Activated T-cell treated with anti-CD3 and anti-CD28 coated beads, Interleukin-2, amount 50 U/mL, for 72 hours (primary cell): ENCODE measurements at regions not wholly inside any gene's neighbourhood (a gene's known extent, or its start where the extent isn't known, plus 50 kb on each side); places are given as distances from the start of the nearest gene placed in this dataset.

Experiments used
- ATAC-seq, 2 donors: fragments of 150-1000 bp; cut with Tn5 transposase; replicated peaks in 1 of 2; 2 replicates each; pipeline ENCODE4 v1.10.0; 2021; ENCODE audit warnings: moderate library complexity in 2 of 2, mild to moderate bottlenecking in 1 of 2
- DNase-seq, 2 donors: peaks; one replicate each; pipeline ENCODE4 v3.0.0; 2021 to 2022; ENCODE audit warnings: mixed read lengths in 1 of 2
- H3K27ac Mint-ChIP-seq: one replicate; pipeline ENCODE4 v1.8.0; 2022; ENCODE audit warnings: mild to moderate bottlenecking, moderate library complexity, mixed read lengths
- H3K27me3 Mint-ChIP-seq: one replicate; pipeline ENCODE4 v1.8.0; 2022; ENCODE audit warnings: low read depth, mixed read lengths
- H3K36me3 Mint-ChIP-seq, 2 donors: one replicate each; pipeline ENCODE4 v1.8.0; 2022; ENCODE audit warnings: mixed read lengths in 2 of 2, mild to moderate bottlenecking in 1 of 2; ENCODE audit not compliant: insufficient read depth in 2 of 2
- H3K4me1 Mint-ChIP-seq: one replicate; pipeline ENCODE4 v1.8.0; 2022; ENCODE audit warnings: low read depth, mixed read lengths
- H3K4me3 Mint-ChIP-seq, 2 donors: one replicate each; pipeline ENCODE4 v1.8.0; 2022; ENCODE audit warnings: mild to moderate bottlenecking in 2 of 2, mixed read lengths in 2 of 2, moderate library complexity in 2 of 2
- H3K9me3 Mint-ChIP-seq, 2 donors: one replicate each; pipeline ENCODE4 v1.8.0; 2022; ENCODE audit warnings: mixed read lengths in 2 of 2

- Mint-ChIP-seq H3K36me3 (no peaks in the 10 kb centered on the region), H3K27ac (no peak overlapping the region), H3K4me3 (no peak overlapping the region), H3K9me3 (no peaks in the 10 kb centered on the region), H3K4me1 (no peaks in the 10 kb centered on the region), H3K27me3 (no peaks in the 10 kb centered on the region)
- DNase-seq (no peak), ATAC-seq (no peak)
These were observed 193.9 kb downstream of the IRF8 start for GRCh38 chr16:86092586-86093480.

DNA sequence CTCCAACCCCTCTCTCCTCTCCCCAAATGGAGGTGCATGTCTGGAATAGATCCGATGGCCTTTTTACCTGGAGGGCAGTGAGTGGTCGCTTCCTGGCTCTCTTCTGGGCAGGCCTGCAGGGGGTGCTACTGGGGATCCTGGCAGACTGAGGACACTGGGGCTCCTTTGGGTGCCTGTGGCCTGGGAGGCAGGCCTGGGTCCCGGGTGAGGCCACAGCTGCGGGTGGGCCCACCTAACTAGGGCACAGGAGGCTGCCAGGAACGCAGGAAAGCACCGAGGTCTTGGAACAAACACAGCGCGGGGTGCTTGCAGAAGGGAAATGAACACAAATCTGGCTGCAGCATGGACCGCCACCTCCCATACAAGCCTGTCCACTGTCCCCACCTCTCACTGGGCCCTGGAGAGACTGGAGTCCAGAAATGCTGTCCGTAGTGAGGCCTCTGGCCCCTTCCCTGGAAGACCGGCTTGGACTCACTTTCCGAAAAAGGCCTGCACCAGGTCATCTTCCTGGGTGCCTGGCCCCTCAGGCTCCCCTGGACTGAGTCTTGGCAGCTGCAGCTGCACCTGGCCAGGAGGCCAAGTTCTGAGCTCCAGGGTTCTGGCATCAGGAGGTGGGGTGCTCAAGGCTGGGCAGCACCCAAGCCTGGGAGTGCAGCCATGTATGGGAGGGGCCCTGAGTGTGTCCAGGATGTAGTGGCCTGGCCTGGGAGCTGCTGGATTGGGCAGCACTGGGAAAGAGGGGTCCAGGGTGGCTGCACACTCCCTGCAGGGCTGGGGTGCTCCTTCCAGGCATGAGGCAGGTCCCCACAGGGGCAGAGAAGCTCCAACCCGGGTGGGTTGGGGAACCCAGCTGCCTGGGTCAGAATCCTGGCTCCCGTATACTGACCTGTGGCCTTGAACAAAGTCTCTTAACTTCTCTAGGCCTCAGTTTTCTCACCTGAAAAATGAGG is 195.1 kb downstream of the IRF8 start:
- DNase-seq, result no peak
- Mint-ChIP-seq H3K27me3 (no peaks in the 10 kb centered on the region), H3K27ac (no peak overlapping the region), H3K4me1 (no peaks in the 10 kb centered on the region), H3K36me3 (no peaks in the 10 kb centered on the region), H3K4me3 (no peak overlapping the region), H3K9me3 (no peaks in the 10 kb centered on the region)
- no peak for ATAC-seq

DNA sequence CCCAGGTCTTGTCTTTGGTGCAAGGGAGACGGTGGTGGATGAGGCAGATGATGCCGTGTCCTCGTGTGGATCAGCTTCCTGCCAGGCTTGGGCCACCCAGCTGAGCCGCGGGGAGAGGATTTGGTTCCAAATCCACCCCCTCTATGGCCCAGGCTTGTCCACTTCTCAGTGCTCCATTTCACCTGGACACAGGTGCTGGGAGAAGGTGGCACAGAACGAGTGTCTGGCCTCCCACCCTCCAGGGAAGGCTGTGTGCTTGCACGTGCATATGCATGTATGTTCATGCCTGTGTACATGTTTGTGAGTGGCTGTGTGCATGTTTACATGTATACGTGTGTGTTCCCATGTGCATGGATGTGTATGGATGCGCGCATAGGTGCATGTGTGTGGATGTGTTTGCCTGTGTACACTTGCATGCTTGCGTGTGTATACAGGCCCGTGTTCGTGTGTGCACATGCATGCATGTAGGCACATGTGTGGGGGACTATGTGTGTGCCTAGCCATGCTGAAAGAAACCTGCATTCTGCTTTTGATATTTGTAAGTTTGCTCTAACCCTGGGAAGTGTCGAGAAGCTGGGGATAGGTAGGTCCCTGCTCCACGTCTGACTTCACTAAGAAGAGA is 196.3 kb downstream of the IRF8 start:
- Mint-ChIP-seq H3K4me1 (no peaks in the 10 kb centered on the region), H3K4me3 (no peak overlapping the region), H3K36me3 (no peaks in the 10 kb centered on the region), H3K9me3 (no peaks in the 10 kb centered on the region), H3K27me3 (no peaks in the 10 kb centered on the region), H3K27ac (no peak overlapping the region)
- DNase-seq (no peak), ATAC-seq (no peak)

DNA sequence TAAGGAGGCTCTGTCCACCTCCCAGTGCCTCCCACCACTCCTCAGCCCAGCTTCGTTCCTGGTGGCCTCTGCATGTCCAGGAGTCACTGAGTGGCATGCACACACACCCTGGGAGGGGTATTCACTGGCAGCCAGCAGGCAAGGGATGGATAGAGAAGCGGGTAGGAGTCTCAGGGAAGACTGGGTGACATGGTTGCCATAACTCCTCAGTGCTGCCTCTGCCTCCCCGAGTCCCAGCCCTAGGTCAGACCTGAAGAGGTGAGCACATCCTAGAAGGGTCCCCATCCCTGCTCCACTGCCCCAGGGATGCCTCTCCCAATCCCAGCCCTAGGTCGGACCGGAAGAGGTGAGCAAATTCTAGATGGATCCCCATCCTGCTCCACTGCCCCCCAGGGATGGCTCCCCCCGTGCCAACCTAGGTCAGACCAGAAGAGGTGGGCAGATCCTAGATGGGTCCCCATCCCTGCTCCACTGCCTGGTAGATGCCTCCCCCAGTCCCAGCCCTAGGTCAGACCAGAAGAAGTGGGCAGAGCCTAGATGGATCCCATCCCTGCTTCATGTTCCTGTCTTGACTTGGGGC is 197.0 kb downstream of the IRF8 start:
- Mint-ChIP-seq H3K27me3 (no peaks in the 10 kb centered on the region), H3K4me1 (no peaks in the 10 kb centered on the region), H3K27ac (no peak overlapping the region), H3K4me3 (no peak overlapping the region), H3K36me3 (no peaks in the 10 kb centered on the region), H3K9me3 (no peaks in the 10 kb centered on the region)
- no peak for ATAC-seq
- DNase-seq, result no peak

GRCh38 chr16:86096850-86097249 is 197.9 kb downstream of the IRF8 start:
- Mint-ChIP-seq H3K4me3 (no peak overlapping the region), H3K36me3 (no peaks in the 10 kb centered on the region), H3K27me3 (peaks cover 4% of the 10 kb centered on the region), H3K27ac (no peak overlapping the region), H3K9me3 (no peaks in the 10 kb centered on the region), H3K4me1 (no peaks in the 10 kb centered on the region)
- no peak for ATAC-seq
- DNase-seq, result no peak

DNA sequence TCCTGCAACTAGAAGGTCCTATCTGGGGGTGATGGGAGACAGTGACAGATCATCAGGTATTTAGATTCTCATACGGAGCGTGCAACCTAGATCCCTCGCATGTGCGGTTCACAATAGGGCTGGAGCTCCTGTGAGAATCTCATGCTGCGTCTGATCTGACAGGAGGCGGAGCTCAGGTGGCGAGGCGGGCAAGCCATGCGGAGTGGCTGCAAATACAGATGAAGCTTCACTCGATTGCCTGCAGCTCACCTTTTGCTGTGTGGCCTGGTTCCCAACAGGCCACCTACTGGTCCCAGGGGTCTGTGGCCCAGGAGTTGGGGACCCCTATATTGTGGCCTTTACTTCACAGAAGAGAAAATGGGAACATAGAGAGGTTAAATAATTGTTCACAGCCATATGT is 200.4 kb downstream of the IRF8 start:
- Mint-ChIP-seq H3K36me3 (no peaks in the 10 kb centered on the region), H3K4me1 (no peaks in the 10 kb centered on the region), H3K27me3 (peaks cover 13% of the 10 kb centered on the region), H3K9me3 (peaks cover 0 to 1% of the 10 kb centered on the region in 2 donors), H3K4me3 (no peak overlapping the region), H3K27ac (no peak overlapping the region)
- no peak for DNase-seq
- ATAC-seq, result no peak

- ATAC-seq (no peak), DNase-seq (no peak)
- Mint-ChIP-seq H3K27me3 (peaks cover 13% of the 10 kb centered on the region), H3K27ac (no peak overlapping the region), H3K9me3 (peaks cover 0 to 1% of the 10 kb centered on the region in 2 donors), H3K4me1 (no peaks in the 10 kb centered on the region), H3K4me3 (no peak overlapping the region), H3K36me3 (no peaks in the 10 kb centered on the region)
These were observed 201.5 kb downstream of the IRF8 start for GRCh38 chr16:86100205-86101136.

- Mint-ChIP-seq H3K4me3 (no peak overlapping the region), H3K27me3 (peaks cover 13% of the 10 kb centered on the region), H3K27ac (no peak overlapping the region), H3K4me1 (no peaks in the 10 kb centered on the region), H3K36me3 (no peaks in the 10 kb centered on the region), H3K9me3 (peaks cover 0 to 1% of the 10 kb centered on the region in 2 donors)
- ATAC-seq (no peak), DNase-seq (no peak)
These were observed 202.4 kb downstream of the IRF8 start for GRCh38 chr16:86101137-86101896.

DNA sequence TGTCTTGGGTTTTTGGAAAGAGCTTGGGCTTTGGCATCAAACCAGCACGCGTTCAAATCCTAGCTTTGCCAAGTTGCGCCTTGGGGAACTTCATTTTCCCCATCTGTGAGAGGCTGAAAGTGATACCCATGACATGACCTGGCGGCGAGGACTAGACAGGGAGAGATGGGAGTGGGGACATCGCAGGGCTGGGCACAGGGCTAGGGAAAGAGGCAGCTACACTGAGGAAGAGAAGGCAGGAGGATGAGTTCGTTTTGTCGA is 202.9 kb downstream of the IRF8 start:
- Mint-ChIP-seq H3K27me3 (peaks cover 13% of the 10 kb centered on the region), H3K27ac (no peak overlapping the region), H3K4me3 (no peak overlapping the region), H3K4me1 (no peaks in the 10 kb centered on the region), H3K36me3 (no peaks in the 10 kb centered on the region), H3K9me3 (peaks cover 0 to 1% of the 10 kb centered on the region in 2 donors)
- DNase-seq (no peak), ATAC-seq (no peak)

- H3K36me3 Mint-ChIP-seq, result no peaks in the 10 kb centered on the region
- H3K27me3 Mint-ChIP-seq, result peaks cover 13% of the 10 kb centered on the region
- H3K9me3 Mint-ChIP-seq, result peaks cover 0 to 1% of the 10 kb centered on the region in 2 donors
- no peaks in the 10 kb centered on the region for H3K4me1 Mint-ChIP-seq
- ATAC-seq, result no peak
- no peak overlapping the region for H3K4me3 Mint-ChIP-seq
- DNase-seq, result no peak
- no peak overlapping the region for H3K27ac Mint-ChIP-seq
These were observed 204.4 kb downstream of the IRF8 start for GRCh38 chr16:86103320-86103719.

GRCh38 chr16:86104537-86105048 is 205.6 kb downstream of the IRF8 start:
- peaks cover 13% of the 10 kb centered on the region for H3K27me3 Mint-ChIP-seq
- H3K4me1 Mint-ChIP-seq, result no peaks in the 10 kb centered on the region
- peaks cover 0 to 1% of the 10 kb centered on the region in 2 donors for H3K9me3 Mint-ChIP-seq
- ATAC-seq (no peak), DNase-seq (no peak)
- H3K36me3 Mint-ChIP-seq, result no peaks in the 10 kb centered on the region
- H3K4me3 Mint-ChIP-seq, result no peak overlapping the region
- H3K27ac Mint-ChIP-seq, result no peak overlapping the region
